Suppressor macrophage treated with lipopolysaccharide for 4 hours (primary cell): ENCODE measurements at regions not wholly inside any gene's neighbourhood (a gene's known extent, or its start where the extent isn't known, plus 50 kb on each side); places are given as distances from the start of the nearest gene placed in this dataset.
A peak's percentile ranks its signal among the peaks of the same experiment; 100 is the strongest.
"Not testable (repeated sequence)": the region's sequence is repeated elsewhere in the genome, so short reads cannot be mapped to it uniquely, and the experiment has no call there.

ENCODE experiments used
- DNase-seq: peaks from one replicate; pipeline ENCODE4 v3.0.0-alpha.2; 2020

- no peak for DNase-seq
Measured at GRCh38 chr12:25797949-25798348, 160.5 kb upstream of the RASSF8 start.

GRCh38 chr12:25800101-25800500, 158.4 kb upstream of the RASSF8 start:
- no peak for DNase-seq

- DNase-seq, result no peak
Measured at GRCh38 chr12:25801734-25802133, 156.7 kb upstream of the RASSF8 start.

- DNase-seq, result no peak
Measured at GRCh38 chr12:25802143-25802542, 156.3 kb upstream of the RASSF8 start.

- not testable (repeated sequence) for DNase-seq
Measured at GRCh38 chr12:25803029-25803664, 155.3 kb upstream of the RASSF8 start.

- not testable (repeated sequence) for DNase-seq
Measured at GRCh38 chr12:25804286-25804685, 154.2 kb upstream of the RASSF8 start.

GRCh38 chr12:25806271-25806670, 152.2 kb upstream of the RASSF8 start:
- no peak for DNase-seq

GRCh38 chr12:25808604-25809003, 149.9 kb upstream of the RASSF8 start:
- no peak for DNase-seq

- no peak for DNase-seq
Measured at GRCh38 chr12:25810683-25811082, 147.8 kb upstream of the RASSF8 start.

- peak; percentile 21 for DNase-seq
Measured at GRCh38 chr12:25811656-25812126, 146.8 kb upstream of the RASSF8 start.

- no peak for DNase-seq
Measured at GRCh38 chr12:25812295-25812694, 146.2 kb upstream of the RASSF8 start.

GRCh38 chr12:25813843-25814242, 144.6 kb upstream of the RASSF8 start:
- DNase-seq, result no peak

- DNase-seq, result no peak
Measured at GRCh38 chr12:25816637-25817036, 141.8 kb upstream of the RASSF8 start.

GRCh38 chr12:25817166-25817565, 141.3 kb upstream of the RASSF8 start:
- DNase-seq, result no peak

- DNase-seq, result no peak
Measured at GRCh38 chr12:25818596-25819390, 139.7 kb upstream of the RASSF8 start.

- DNase-seq, result no peak
Measured at GRCh38 chr12:25819691-25820090, 138.8 kb upstream of the RASSF8 start.

GRCh38 chr12:25822281-25822680, 136.2 kb upstream of the RASSF8 start:
- DNase-seq, result no peak

GRCh38 chr12:25824734-25825133, 133.7 kb upstream of the RASSF8 start:
- DNase-seq, result no peak

- no peak for DNase-seq
Measured at GRCh38 chr12:25825446-25825845, 133.0 kb upstream of the RASSF8 start.

- no peak for DNase-seq
Measured at GRCh38 chr12:25827141-25827540, 131.3 kb upstream of the RASSF8 start.

- no peak for DNase-seq
Measured at GRCh38 chr12:25827747-25828146, 130.7 kb upstream of the RASSF8 start.

GRCh38 chr12:25828188-25828587, 130.3 kb upstream of the RASSF8 start:
- DNase-seq, result no peak

GRCh38 chr12:25829192-25829591, 129.3 kb upstream of the RASSF8 start:
- peak; percentile 71 for DNase-seq

GRCh38 chr12:25830456-25830855, 128.0 kb upstream of the RASSF8 start:
- DNase-seq, result no peak
